ENCODE measurements at regions not wholly inside any gene's neighbourhood (a gene's known extent, or its start where the extent isn't known, plus 50 kb on each side); places are given as distances from the start of the nearest gene placed in this dataset.

- no peak overlapping the region for H3K27ac ChIP-seq
- 70% methylated on average over 2 of the region's 2 CpGs for WGBS
- no peak overlapping the region for H3K4me3 ChIP-seq
- H3K36me3 ChIP-seq = no peaks in the 10 kb centered on the region
- no peaks in the 10 kb centered on the region for H3K27me3 ChIP-seq (replicated peaks; ENCODE audit: insufficient read depth)
- no peaks in the 10 kb centered on the region for H3K4me1 ChIP-seq (replicated peaks)
- no peak for DNase-seq (ENCODE audit: low spot score)
- no peak for TF ChIP-seq POLR2AphosphoS5 (IDR thresholded peaks at IDR 0.05)
- no peak for TF ChIP-seq POLR2A (IDR thresholded peaks at IDR 0.05)
- TF ChIP-seq CTCF (IDR thresholded peaks at IDR 0.05) = no peak
- intact Hi-C loops (cut with DNase I) = no loop called here
- no peaks in the 10 kb centered on the region for H3K9me3 ChIP-seq
These were observed 181.5 kb upstream of the DIO3 start for GRCh38 chr14:101379842-101380241.

- Histone ChIP-seq H3K4me1 (replicated peaks) (no peaks in the 10 kb centered on the region), H3K4me3 (no peak overlapping the region), H3K27ac (no peak overlapping the region), H3K9me3 (no peaks in the 10 kb centered on the region), H3K27me3 (replicated peaks; ENCODE audit: insufficient read depth) (no peaks in the 10 kb centered on the region), H3K36me3 (no peaks in the 10 kb centered on the region)
- TF ChIP-seq CTCF (IDR thresholded peaks at IDR 0.05) (no peak), POLR2A (IDR thresholded peaks at IDR 0.05) (no peak), POLR2AphosphoS5 (IDR thresholded peaks at IDR 0.05) (no peak)
- DNase-seq (ENCODE audit: low spot score) = no peak
- intact Hi-C loops (cut with DNase I) = no loop called here
- 93% methylated on average over 3 of the region's 3 CpGs for WGBS
These were observed 180.8 kb upstream of the DIO3 start for GRCh38 chr14:101380512-101380911.

GRCh38 chr14:101380940-101381339 lies 180.4 kb upstream of the DIO3 start:
- Histone ChIP-seq H3K27me3 (replicated peaks; ENCODE audit: insufficient read depth) (no peaks in the 10 kb centered on the region), H3K4me1 (replicated peaks) (no peaks in the 10 kb centered on the region), H3K36me3 (no peaks in the 10 kb centered on the region), H3K9me3 (no peaks in the 10 kb centered on the region), H3K4me3 (no peak overlapping the region), H3K27ac (no peak overlapping the region)
- DNase-seq (ENCODE audit: low spot score) = no peak
- TF ChIP-seq POLR2A (IDR thresholded peaks at IDR 0.05) (no peak), CTCF (IDR thresholded peaks at IDR 0.05) (no peak), POLR2AphosphoS5 (IDR thresholded peaks at IDR 0.05) (no peak)
- intact Hi-C loops (cut with DNase I) = no loop called here

GRCh38 chr14:101383737-101384338 lies 177.5 kb upstream of the DIO3 start:
- Histone ChIP-seq H3K27me3 (replicated peaks; ENCODE audit: insufficient read depth) (no peaks in the 10 kb centered on the region), H3K9me3 (no peaks in the 10 kb centered on the region), H3K27ac (no peak overlapping the region), H3K4me3 (no peak overlapping the region), H3K36me3 (no peaks in the 10 kb centered on the region), H3K4me1 (replicated peaks) (no peaks in the 10 kb centered on the region)
- TF ChIP-seq POLR2A (IDR thresholded peaks at IDR 0.05) (no peak), POLR2AphosphoS5 (IDR thresholded peaks at IDR 0.05) (no peak), CTCF (IDR thresholded peaks at IDR 0.05) (no peak)
- intact Hi-C loops (cut with DNase I) = no loop called here
- 95% methylated on average over 2 of the region's 2 CpGs for WGBS
- no peak for DNase-seq (ENCODE audit: low spot score)

GRCh38 chr14:101394374-101394773 lies 166.9 kb upstream of the DIO3 start:
- Histone ChIP-seq H3K27ac (no peak overlapping the region), H3K4me1 (replicated peaks) (no peaks in the 10 kb centered on the region), H3K27me3 (replicated peaks; ENCODE audit: insufficient read depth) (no peaks in the 10 kb centered on the region), H3K4me3 (no peak overlapping the region), H3K9me3 (no peaks in the 10 kb centered on the region), H3K36me3 (no peaks in the 10 kb centered on the region)
- WGBS = 96% methylated on average over 9 of the region's 9 CpGs
- intact Hi-C loops (cut with DNase I) = no loop called here
- no peak for TF ChIP-seq CTCF (IDR thresholded peaks at IDR 0.05)
- no peak for TF ChIP-seq POLR2A (IDR thresholded peaks at IDR 0.05)
- no peak for TF ChIP-seq POLR2AphosphoS5 (IDR thresholded peaks at IDR 0.05)
- DNase-seq (ENCODE audit: low spot score) = no peak

All from prostate gland (tissue), 2 donors.